GM18508 (cell line): ENCODE measurements at regions not wholly inside any gene's neighbourhood (a gene's known extent, or its start where the extent isn't known, plus 50 kb on each side); places are given as distances from the start of the nearest gene placed in this dataset.

ENCODE experiments used
- ATAC-seq: cut with Tn5 transposase; IDR thresholded peaks from one replicate; pipeline ENCODE4 v1.9.1; 2021; ENCODE audit warnings: moderate number of reproducible peaks; ENCODE audit not compliant: insufficient read depth, unreplicated experiment

GRCh38 chr2:129905664-129906081, 73.8 kb upstream of the RAB6C start:
- ATAC-seq, result no peak

DNA sequence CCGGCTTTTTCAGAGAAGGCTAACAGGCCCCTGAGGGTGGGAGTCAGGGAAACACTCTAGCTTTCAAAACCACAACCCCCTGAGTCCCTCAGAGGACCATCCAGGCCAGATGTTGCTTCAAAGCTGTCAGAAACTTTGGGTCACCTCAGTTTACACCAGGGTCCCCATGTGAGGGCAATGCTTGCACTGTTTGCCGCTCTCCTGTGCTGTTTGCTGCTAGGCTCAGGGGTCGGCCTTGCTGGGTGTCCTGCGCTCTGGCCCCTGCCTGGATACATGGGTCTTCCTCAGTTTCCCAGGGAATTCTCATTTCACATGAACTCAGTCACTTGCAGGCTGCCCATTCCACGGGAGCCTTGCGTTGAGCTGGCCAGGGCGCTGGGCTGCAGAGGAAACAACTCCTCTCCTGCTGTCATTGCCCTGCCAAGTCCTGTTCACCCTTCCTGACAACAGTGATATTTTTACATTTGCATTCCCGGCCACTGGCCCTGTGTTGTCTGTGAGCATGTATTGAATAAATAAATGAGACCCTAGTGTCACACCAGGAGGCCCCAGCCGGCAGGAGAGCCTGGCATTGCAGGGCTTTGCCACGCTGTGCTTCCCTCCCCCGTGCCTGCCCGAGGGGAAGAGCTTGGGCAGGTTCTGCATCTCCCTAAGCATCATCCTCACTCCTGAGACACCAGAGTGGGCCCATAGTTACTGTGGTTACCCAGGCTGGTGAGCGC, 73.2 kb upstream of the RAB6C start:
- no peak for ATAC-seq

DNA sequence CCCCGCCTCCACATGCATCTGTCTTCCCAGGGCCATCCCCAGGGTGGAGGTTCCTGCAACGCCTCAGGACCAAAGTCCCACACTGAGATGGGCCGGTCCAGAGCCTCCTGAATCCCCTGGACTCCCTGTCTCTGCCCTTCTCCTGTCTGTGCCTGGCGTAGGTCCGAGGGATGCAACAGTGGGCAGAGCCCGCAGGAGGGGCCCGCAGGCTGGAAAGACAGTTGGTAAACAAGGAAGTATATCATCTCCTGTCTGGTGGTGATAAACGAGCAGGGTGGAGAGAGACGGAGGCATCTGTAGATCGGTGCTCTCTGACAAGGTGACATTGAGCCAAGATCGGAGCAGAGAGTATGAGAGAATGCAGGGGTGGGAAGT, 72.6 kb upstream of the RAB6C start:
- ATAC-seq, result no peak

DNA sequence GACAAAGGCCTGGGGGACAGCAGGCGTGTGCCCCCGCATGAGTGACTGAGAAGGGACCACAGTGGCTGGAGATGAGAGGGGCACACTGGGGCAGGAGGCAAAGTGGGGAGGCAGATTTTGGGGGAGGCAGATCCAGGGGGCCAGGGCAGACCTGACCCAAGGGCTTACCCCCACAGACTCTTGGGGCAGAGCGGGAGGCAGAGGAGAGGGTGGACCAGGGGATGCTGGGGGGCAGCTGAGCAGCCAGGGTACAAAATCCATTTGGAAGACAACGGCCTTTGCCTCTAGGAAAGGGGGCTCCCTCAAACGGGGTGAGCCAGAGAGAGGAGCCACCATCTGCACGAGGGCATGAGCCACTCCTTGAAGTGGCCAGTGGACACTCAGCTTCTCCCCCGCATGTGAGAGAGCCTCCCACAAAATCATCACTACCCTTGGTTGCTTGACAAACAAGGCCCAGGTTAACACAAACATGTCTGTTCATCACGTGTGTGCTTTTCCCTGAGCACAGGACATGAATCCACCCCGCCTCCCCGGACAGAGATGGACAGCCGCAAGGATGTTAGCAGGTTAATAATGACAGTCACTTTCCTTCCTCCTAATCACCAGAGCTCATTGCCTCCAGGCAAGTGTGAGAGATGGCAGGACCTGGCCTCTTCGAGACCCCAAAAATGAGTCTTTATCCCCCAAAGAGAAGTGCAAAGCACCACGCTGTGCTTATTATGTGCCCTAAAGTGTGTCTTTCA, 72.0 kb upstream of the RAB6C start:
- no peak for ATAC-seq

- ATAC-seq, result no peak
These were observed 70.6 kb upstream of the RAB6C start for GRCh38 chr2:129908721-129909373.

DNA sequence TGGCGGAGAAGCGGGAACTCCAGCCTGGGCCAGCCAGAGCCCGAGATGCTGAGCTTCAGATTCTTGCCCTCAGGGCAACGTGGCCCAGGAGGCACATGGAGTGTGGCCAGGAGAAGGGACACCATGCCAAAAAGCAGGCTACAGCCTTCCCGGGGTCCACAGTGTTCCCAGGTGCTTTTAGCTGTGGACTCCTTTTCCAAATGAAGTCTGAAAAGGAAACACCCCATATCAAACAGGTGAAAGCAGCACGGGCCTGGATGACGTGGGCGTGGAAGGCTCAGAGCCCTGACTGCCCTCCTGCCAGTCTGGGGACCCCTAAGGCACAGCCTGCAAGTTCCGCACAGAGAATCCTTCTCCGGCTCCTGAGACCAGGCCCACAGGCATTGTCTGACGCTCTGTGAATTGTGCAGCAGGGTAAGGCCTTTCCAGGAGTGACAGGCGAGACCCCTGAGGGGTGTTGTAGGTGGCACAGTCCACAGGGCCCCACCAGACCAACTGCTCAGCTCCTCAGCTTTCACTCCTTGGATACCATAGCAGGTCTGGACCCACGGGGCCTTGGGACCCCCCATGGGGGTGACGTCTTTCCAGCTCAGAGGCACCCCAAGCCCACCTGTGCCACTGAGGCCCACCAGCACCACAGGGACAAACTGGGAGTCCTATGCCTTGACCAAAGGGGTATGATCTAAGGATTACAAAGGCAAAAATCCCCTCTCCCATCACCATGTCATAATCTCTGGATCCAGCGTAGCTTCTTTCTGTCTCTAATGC, 69.6 kb upstream of the RAB6C start:
- ATAC-seq, result no peak

- ATAC-seq, result no peak
These were observed 68.8 kb upstream of the RAB6C start for GRCh38 chr2:129910446-129911362.

GRCh38 chr2:129911363-129912065, 68.0 kb upstream of the RAB6C start:
- no peak for ATAC-seq

GRCh38 chr2:129912066-129912820, 67.2 kb upstream of the RAB6C start:
- ATAC-seq, result no peak

DNA sequence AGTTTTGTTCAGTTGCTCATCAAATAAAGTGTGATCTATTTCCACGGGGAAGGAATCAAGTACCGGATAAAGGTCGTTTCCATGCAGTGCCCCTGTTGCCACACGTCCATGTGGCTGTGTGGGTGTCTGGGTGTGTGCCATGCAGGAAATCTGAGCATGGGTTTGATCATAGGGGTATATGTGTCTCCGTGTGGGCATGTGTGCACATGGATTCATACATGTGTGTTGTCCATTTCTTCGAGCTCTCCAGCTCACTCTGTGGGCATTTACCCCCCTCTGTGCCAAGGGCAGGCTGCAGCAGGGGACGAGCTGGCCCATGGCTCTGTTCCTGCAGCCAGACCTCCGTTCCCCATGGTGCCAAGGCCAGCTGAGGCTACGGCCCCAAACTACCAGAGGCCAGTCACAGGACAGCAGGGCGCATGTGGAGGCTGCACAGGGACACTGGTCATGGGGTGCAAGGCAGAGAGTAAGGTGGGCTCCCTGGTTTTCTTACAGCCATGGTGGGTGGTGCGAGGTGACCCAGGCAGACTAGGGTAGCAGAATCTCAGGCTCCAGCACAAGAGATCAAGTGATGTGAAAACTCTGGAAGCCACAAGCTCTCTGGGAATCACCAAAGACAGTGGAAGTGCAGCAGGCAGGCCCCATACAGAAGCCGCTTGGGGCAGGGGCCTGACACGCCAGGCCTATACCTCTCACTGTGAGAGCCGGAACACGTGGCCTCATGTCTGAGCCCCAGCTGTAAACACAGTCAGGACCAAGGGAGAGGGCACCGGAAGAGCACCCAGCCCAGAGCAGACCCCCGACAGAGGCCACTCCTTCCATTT, 66.4 kb upstream of the RAB6C start:
- ATAC-seq, result no peak

DNA sequence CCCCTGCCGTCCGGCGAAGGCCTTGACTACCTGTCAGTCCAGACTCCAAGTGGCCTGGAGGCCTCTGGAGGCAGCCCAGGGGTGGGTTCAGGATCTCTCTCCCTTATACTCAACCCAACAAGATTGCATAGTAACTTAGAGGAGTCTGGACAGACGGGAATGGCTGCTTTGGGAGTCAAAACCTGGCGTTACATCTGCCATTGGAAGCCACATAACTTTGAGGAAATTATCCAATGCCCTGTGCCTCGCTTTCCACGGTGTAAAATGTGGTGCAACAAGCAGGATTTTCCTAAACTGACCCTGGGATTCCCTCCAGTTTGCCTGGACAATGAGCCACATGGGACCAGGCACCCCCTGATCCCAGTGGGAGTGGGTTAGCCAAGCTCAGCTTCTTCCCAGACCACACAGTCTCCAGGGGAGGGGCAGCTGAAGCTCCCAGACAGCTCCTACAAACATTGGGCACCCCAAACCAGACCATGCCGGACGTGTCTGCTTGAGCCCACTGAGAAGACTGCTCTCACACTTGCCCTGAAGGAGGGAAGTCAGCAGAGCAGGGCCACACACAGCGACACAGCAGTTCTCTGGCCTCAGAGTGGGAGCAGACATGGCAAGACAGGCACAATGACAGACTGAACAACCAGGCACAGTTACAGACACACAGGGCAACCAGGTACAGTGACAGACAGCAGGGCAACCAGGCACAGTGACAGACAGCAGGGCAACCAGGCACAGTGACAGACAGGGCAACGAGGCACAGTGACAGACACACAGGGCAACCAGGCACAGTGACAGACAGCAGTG, 65.6 kb upstream of the RAB6C start:
- ATAC-seq, result no peak

GRCh38 chr2:129914538-129915302, 64.7 kb upstream of the RAB6C start:
- ATAC-seq, result no peak

DNA sequence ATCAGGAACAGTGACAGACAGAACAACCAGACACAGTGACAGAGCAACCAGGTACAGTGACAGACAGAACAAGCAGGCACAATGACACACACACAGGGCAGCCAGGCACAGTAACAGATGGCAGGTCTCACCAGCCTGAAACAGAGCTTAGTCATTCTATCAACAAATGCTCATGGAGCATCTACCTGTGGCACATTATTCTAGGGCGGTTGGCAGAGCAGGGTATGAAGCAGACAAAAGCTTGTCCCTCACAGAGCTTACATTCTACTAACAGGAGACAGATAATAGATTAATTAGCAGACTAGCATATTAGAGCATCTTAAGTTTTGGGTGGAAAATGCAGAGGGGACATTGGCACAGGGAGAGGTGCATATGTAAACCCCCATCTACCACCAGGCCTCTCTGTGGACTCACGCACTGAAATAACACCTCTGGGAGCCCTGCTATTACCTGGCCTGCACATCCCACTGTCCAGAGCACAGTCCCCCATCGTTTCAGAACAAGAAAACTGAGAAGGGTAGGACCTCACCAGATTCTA, 64.1 kb upstream of the RAB6C start:
- ATAC-seq, result no peak

DNA sequence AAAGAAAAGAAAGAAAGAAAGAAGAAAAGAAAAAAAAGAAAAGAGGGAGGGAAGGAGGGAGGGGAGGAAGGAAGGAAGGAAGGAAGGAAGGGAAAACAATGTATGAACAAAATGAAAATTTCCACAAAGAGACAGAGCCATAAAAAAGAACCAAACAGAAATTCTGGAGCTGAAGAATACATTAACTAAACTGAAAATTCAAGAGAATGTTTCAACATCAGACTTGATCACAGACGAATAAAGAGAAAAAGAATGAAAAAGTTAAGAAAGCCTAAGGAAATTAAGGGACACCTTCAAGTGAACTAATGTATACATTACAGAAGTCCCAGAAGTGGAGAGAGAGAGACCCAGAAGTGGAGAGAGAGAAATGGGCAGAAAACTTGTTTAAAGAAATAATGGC, 60.9 kb upstream of the RAB6C start:
- no peak for ATAC-seq

- ATAC-seq, result no peak
These were observed 56.7 kb upstream of the RAB6C start for GRCh38 chr2:129922571-129923264.
